ENCODE measurements at regions not wholly inside any gene's neighbourhood (a gene's known extent, or its start where the extent isn't known, plus 50 kb on each side); places are given as distances from the start of the nearest gene placed in this dataset.

DNA sequence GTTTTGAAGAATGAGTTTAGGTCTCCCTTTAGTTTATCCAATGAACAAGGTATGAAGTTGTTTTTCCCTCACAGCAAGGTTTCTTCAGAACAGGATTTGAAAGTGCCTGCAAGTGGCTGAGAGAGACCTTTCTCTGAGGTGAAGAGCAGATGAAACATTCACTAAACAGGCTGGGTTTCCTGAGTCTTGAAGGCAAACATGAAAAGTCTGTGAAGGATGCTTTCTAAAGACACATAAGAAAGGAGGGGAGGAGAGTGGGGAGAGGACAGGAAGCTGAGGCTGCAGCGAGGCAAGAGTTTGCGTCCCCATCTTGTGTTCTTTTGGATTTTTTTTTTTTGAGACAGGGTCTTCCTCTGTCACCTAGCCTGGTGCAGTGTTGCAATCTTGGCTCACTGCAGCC is 95.7 kb upstream of the SIM2 start:
- no peaks in the 10 kb centered on the region for H3K4me1 ChIP-seq (ENCODE audit: control insufficient read depth in 1 of 2, insufficient read depth in 2 of 2, low read length in 2 of 2)
- no peak overlapping the region for H3K23ac ChIP-seq (ENCODE audit: low read length)
- H2BK120ac ChIP-seq (ENCODE audit: insufficient read depth, low read length, poor library complexity), result no peak overlapping the region
- H3K27me3 ChIP-seq (ENCODE audit: insufficient read depth, low read length), result no peaks in the 10 kb centered on the region
- no peak overlapping the region for H2AFZ ChIP-seq (ENCODE audit: insufficient read depth, low read length, poor library complexity)
- DNase-seq, result no peak
- H3K18ac ChIP-seq (ENCODE audit: low read length), result no peak overlapping the region
- no peak overlapping the region for H2AK5ac ChIP-seq (ENCODE audit: low read length)
- no CpG with 5 or more reads among the region's 2 CpGs for whole genome bisulfite sequencing (ENCODE audit: extremely low coverage, insufficient coverage, insufficient read length)
- no peak overlapping the region for H3K9ac ChIP-seq (ENCODE audit: low read length)
- H3K36me3 ChIP-seq (ENCODE audit: control insufficient read depth in 1 of 2, insufficient read depth in 2 of 2, low read length in 2 of 2), result no peaks in the 10 kb centered on the region
- H3K4me3 ChIP-seq (ENCODE audit: low read depth, low read length), result no peak overlapping the region
- H4K91ac ChIP-seq (ENCODE audit: low read depth, low read length), result no peak overlapping the region
- H4K8ac ChIP-seq (ENCODE audit: low read depth, low read length), result no peak overlapping the region
- H3K4ac ChIP-seq (ENCODE audit: low read depth, low read length), result no peak overlapping the region
- H3K4me2 ChIP-seq (ENCODE audit: low read length), result no peak overlapping the region
- no peaks in the 10 kb centered on the region for H3K9me3 ChIP-seq (ENCODE audit: insufficient read depth, low read depth, low read length)
- H3K79me1 ChIP-seq (ENCODE audit: low read length), result no peaks in the 10 kb centered on the region
- no peak overlapping the region for H2BK12ac ChIP-seq (ENCODE audit: low read length)
- no peak overlapping the region for H4K12ac ChIP-seq (ENCODE audit: low read depth, low read length)
- H3K79me2 ChIP-seq (ENCODE audit: control insufficient read depth, insufficient read depth, low read length, poor library complexity), result no peaks in the 10 kb centered on the region
- H3K27ac ChIP-seq (ENCODE audit: low read depth, low read length), result no peak overlapping the region
- H3K14ac ChIP-seq (ENCODE audit: low read length), result no peak overlapping the region
- H2BK5ac ChIP-seq (ENCODE audit: low read depth, low read length, poor library complexity), result no peak overlapping the region

DNA sequence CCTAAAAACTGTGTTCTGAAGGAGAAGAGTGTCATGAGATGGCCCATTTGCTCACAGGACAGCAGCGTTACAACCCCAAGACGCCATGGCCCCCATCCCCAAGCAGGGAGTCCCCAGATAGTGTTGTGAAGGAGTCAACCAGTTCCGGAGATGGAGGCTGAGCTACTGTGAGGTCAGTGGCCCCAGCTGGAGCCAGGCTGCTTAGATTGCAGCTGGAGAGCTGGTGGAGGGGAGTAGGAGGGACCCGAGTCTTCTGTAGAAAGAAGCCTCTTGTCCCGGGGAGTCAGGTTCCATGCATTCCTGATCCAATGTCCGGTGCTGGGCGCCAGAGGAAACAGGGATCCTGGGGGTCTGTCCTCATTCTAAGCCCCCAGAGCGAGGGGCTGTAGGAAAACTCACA is 93.5 kb upstream of the SIM2 start:
- Histone ChIP-seq H3K4me3 (ENCODE audit: low read depth, low read length) (no peak overlapping the region), H3K14ac (ENCODE audit: low read length) (no peak overlapping the region), H2AFZ (ENCODE audit: insufficient read depth, low read length, poor library complexity) (no peak overlapping the region), H4K8ac (ENCODE audit: low read depth, low read length) (no peak overlapping the region), H3K36me3 (ENCODE audit: control insufficient read depth in 1 of 2, insufficient read depth in 2 of 2, low read length in 2 of 2) (no peaks in the 10 kb centered on the region), H3K4me1 (ENCODE audit: control insufficient read depth in 1 of 2, insufficient read depth in 2 of 2, low read length in 2 of 2) (no peaks in the 10 kb centered on the region), H3K27ac (ENCODE audit: low read depth, low read length) (no peak overlapping the region), H3K23ac (ENCODE audit: low read length) (no peak overlapping the region), H2BK12ac (ENCODE audit: low read length) (no peak overlapping the region), H3K9ac (ENCODE audit: low read length) (no peak overlapping the region), H3K18ac (ENCODE audit: low read length) (no peak overlapping the region), H3K27me3 (ENCODE audit: insufficient read depth, low read length) (no peaks in the 10 kb centered on the region), H4K12ac (ENCODE audit: low read depth, low read length) (no peak overlapping the region), H3K4ac (ENCODE audit: low read depth, low read length) (no peak overlapping the region), H3K79me1 (ENCODE audit: low read length) (no peaks in the 10 kb centered on the region), H3K79me2 (ENCODE audit: control insufficient read depth, insufficient read depth, low read length, poor library complexity) (no peaks in the 10 kb centered on the region), H4K91ac (ENCODE audit: low read depth, low read length) (no peak overlapping the region), H2AK5ac (ENCODE audit: low read length) (no peak overlapping the region), H2BK120ac (ENCODE audit: insufficient read depth, low read length, poor library complexity) (no peak overlapping the region), H2BK5ac (ENCODE audit: low read depth, low read length, poor library complexity) (no peak overlapping the region), H3K4me2 (ENCODE audit: low read length) (no peak overlapping the region), H3K9me3 (ENCODE audit: insufficient read depth, low read depth, low read length) (peaks cover 2% of the 10 kb centered on the region)
- WGBS (ENCODE audit: extremely low coverage, insufficient coverage, insufficient read length), result no CpG with 5 or more reads among the region's 8 CpGs
- no peak for DNase-seq

DNA sequence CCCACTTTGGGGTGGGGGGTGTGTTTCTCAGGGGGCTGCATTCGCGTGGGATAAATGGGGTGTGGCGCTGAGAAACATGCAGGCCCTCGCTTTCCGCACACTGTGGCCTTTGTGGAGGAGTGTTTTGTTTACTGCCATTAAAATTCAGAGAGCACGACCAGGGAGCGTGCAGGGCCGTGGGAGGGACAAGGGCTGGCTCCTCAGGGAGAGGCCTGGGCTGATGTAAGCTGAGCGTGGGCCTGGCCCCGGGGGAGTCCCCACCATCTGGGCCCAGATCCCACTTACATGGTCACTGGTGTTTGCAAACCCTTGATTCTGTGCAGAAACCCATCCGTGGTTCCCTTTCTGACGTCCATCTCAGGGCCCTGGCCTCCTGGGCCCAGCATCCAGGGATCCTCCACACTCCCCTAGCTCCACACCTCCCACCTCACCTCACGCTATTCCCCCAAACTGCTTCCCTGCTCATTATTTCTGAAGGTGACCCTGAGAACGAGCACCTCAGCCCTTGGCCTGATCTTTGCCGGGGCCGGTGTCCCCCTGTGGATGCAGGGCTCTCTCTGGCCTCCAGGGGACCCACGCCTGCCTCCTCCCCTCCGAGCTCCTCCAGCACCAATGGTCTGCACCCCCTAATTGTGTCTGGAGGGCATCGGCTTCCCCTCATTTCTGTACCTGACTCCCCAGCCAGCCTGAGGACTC is 92.5 kb upstream of the SIM2 start:
- no peaks in the 10 kb centered on the region for H3K36me3 ChIP-seq (ENCODE audit: control insufficient read depth in 1 of 2, insufficient read depth in 2 of 2, low read length in 2 of 2)
- no CpG with 5 or more reads among the region's 19 CpGs for WGBS (ENCODE audit: extremely low coverage, insufficient coverage, insufficient read length)
- H3K4me1 ChIP-seq (ENCODE audit: control insufficient read depth in 1 of 2, insufficient read depth in 2 of 2, low read length in 2 of 2), result no peaks in the 10 kb centered on the region
- H3K79me1 ChIP-seq (ENCODE audit: low read length), result no peaks in the 10 kb centered on the region
- H3K23ac ChIP-seq (ENCODE audit: low read length), result no peak overlapping the region
- H2BK12ac ChIP-seq (ENCODE audit: low read length), result no peak overlapping the region
- no peak overlapping the region for H4K12ac ChIP-seq (ENCODE audit: low read depth, low read length)
- no peak overlapping the region for H3K18ac ChIP-seq (ENCODE audit: low read length)
- H3K27ac ChIP-seq (ENCODE audit: low read depth, low read length), result no peak overlapping the region
- no peak for DNase-seq
- no peak overlapping the region for H3K4me2 ChIP-seq (ENCODE audit: low read length)
- H3K4ac ChIP-seq (ENCODE audit: low read depth, low read length), result no peak overlapping the region
- no peaks in the 10 kb centered on the region for H3K27me3 ChIP-seq (ENCODE audit: insufficient read depth, low read length)
- peaks cover 2% of the 10 kb centered on the region for H3K9me3 ChIP-seq (ENCODE audit: insufficient read depth, low read depth, low read length)
- H3K9ac ChIP-seq (ENCODE audit: low read length), result no peak overlapping the region
- no peak overlapping the region for H2BK5ac ChIP-seq (ENCODE audit: low read depth, low read length, poor library complexity)
- H2AK5ac ChIP-seq (ENCODE audit: low read length), result no peak overlapping the region
- no peak overlapping the region for H4K91ac ChIP-seq (ENCODE audit: low read depth, low read length)
- H3K79me2 ChIP-seq (ENCODE audit: control insufficient read depth, insufficient read depth, low read length, poor library complexity), result no peaks in the 10 kb centered on the region
- no peak overlapping the region for H3K14ac ChIP-seq (ENCODE audit: low read length)
- no peak overlapping the region for H3K4me3 ChIP-seq (ENCODE audit: low read depth, low read length)
- H2AFZ ChIP-seq (ENCODE audit: insufficient read depth, low read length, poor library complexity), result no peak overlapping the region
- H4K8ac ChIP-seq (ENCODE audit: low read depth, low read length), result no peak overlapping the region
- no peak overlapping the region for H2BK120ac ChIP-seq (ENCODE audit: insufficient read depth, low read length, poor library complexity)

DNA sequence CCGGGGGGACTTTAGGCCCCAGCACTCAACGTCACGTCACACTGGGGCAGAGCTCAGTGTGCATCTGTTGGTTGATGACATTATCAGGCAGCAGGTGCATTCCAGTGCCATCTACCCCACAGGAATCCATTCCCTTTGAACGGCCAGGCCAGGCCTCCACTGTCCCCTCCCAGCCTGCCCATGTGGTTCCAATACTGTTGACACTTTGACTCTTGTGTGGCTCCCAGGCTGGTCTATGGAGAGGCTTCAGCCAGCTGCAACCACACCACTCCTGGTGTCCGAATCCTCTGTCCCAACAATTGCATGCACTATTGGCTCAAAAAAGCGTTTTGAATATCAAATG is 92.0 kb upstream of the SIM2 start:
- H2AFZ ChIP-seq (ENCODE audit: insufficient read depth, low read length, poor library complexity), result no peak overlapping the region
- no peak overlapping the region for H3K27ac ChIP-seq (ENCODE audit: low read depth, low read length)
- H3K79me1 ChIP-seq (ENCODE audit: low read length), result no peaks in the 10 kb centered on the region
- no peak overlapping the region for H3K14ac ChIP-seq (ENCODE audit: low read length)
- H2BK5ac ChIP-seq (ENCODE audit: low read depth, low read length, poor library complexity), result no peak overlapping the region
- no peak overlapping the region for H4K12ac ChIP-seq (ENCODE audit: low read depth, low read length)
- no CpG with 5 or more reads among the region's 6 CpGs for WGBS (ENCODE audit: extremely low coverage, insufficient coverage, insufficient read length)
- no peak overlapping the region for H4K8ac ChIP-seq (ENCODE audit: low read depth, low read length)
- H3K4ac ChIP-seq (ENCODE audit: low read depth, low read length), result no peak overlapping the region
- no peak overlapping the region for H3K23ac ChIP-seq (ENCODE audit: low read length)
- H3K4me3 ChIP-seq (ENCODE audit: low read depth, low read length), result no peak overlapping the region
- no peak overlapping the region for H3K18ac ChIP-seq (ENCODE audit: low read length)
- no peak overlapping the region for H2BK120ac ChIP-seq (ENCODE audit: insufficient read depth, low read length, poor library complexity)
- peaks cover 2% of the 10 kb centered on the region for H3K9me3 ChIP-seq (ENCODE audit: insufficient read depth, low read depth, low read length)
- no peaks in the 10 kb centered on the region for H3K36me3 ChIP-seq (ENCODE audit: control insufficient read depth in 1 of 2, insufficient read depth in 2 of 2, low read length in 2 of 2)
- H3K9ac ChIP-seq (ENCODE audit: low read length), result no peak overlapping the region
- no peak overlapping the region for H4K91ac ChIP-seq (ENCODE audit: low read depth, low read length)
- DNase-seq, result no peak
- H3K4me1 ChIP-seq (ENCODE audit: control insufficient read depth in 1 of 2, insufficient read depth in 2 of 2, low read length in 2 of 2), result no peaks in the 10 kb centered on the region
- no peaks in the 10 kb centered on the region for H3K79me2 ChIP-seq (ENCODE audit: control insufficient read depth, insufficient read depth, low read length, poor library complexity)
- no peak overlapping the region for H2AK5ac ChIP-seq (ENCODE audit: low read length)
- H2BK12ac ChIP-seq (ENCODE audit: low read length), result no peak overlapping the region
- H3K27me3 ChIP-seq (ENCODE audit: insufficient read depth, low read length), result no peaks in the 10 kb centered on the region
- H3K4me2 ChIP-seq (ENCODE audit: low read length), result no peak overlapping the region

Measured in trophoblast cell (in vitro differentiated cells and primary cell).